ENCODE measurements at regions not wholly inside any gene's neighbourhood (a gene's known extent, or its start where the extent isn't known, plus 50 kb on each side); places are given as distances from the start of the nearest gene placed in this dataset.

DNA sequence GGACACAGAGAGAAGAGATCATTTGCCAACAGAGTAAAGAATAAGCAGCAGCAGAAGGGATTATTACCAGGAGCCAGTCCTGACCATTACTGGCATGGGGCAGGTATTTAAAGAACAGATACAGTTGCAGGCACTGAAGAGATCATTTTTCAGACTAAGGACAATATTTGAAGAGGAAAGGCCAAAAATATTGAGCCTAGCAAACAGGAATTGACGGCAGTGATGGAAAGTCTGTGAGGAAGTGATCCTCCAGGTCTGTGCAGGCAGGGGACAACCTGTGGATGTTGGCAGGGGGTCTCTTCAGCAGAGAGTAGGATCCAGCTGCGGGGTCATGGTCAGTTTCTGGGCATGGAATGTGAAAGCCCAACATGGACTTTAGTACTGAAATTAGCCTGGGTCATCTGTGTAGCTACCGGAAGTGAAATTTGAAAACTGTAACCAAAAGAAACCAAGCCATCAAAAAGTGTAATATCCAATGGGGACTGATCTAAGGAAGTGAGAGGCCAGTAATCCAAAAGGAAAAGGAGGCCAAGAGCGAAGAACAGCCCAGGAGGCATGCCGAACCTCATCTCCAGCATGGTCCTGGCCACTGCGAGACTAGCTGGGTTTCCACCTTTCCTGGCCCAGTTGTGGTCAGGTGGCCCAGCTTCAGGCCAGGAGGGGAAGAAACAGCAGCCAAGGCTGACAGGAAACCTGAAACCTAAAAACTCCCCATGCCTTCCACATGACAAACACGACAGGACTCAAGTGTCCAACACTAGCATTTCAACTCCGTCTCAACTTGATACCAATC, 115.1 kb upstream of the TNFAIP3 start:
- no peaks in the 10 kb centered on the region for H3K27me3 ChIP-seq
- H3K9me3 ChIP-seq, result no peaks in the 10 kb centered on the region
- no peak overlapping the region for H3K4me3 ChIP-seq
- H3K27ac ChIP-seq, result no peak overlapping the region
- H3K36me3 ChIP-seq, result no peaks in the 10 kb centered on the region
- TF ChIP-seq POLR2AphosphoS5 (IDR thresholded peaks at IDR 0.05; ENCODE audit: insufficient read depth in 1 of 2, low read depth in 1 of 2) (no peak), POLR2A (IDR thresholded peaks at IDR 0.05) (no peak)
- TF ChIP-seq, protein P1, sequence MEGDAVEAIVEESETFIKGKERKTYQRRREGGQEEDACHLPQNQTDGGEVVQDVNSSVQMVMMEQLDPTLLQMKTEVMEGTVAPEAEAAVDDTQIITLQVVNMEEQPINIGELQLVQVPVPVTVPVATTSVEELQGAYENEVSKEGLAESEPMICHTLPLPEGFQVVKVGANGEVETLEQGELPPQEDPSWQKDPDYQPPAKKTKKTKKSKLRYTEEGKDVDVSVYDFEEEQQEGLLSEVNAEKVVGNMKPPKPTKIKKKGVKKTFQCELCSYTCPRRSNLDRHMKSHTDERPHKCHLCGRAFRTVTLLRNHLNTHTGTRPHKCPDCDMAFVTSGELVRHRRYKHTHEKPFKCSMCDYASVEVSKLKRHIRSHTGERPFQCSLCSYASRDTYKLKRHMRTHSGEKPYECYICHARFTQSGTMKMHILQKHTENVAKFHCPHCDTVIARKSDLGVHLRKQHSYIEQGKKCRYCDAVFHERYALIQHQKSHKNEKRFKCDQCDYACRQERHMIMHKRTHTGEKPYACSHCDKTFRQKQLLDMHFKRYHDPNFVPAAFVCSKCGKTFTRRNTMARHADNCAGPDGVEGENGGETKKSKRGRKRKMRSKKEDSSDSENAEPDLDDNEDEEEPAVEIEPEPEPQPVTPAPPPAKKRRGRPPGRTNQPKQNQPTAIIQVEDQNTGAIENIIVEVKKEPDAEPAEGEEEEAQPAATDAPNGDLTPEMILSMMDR (IDR thresholded peaks at IDR 0.05), result no peak
- DNase-seq (ENCODE audit: extremely low spot score in 2 of 2), result no peak
- H3K4me1 ChIP-seq, result no peaks in the 10 kb centered on the region
- intact Hi-C loops (cut with DNase I), result no loop called here

DNA sequence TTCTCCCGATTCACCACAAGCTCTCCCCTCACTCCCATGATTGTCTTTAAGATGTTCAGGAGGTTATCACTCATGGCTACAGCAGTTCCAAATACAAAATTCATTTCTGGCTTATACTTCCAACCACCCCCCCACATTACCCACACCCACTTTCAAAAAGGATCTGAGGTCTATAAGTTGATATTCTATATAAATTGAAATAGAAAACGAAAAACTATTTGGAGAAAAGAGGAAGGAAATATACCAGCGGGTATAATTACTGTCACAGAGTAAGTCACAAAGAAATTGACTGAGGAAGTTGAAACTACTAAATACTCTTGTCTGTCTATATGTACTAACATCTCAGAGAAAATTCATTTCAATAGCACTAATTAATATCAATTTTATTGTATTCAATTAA, 112.7 kb upstream of the TNFAIP3 start:
- no peaks in the 10 kb centered on the region for H3K27me3 ChIP-seq
- H3K4me3 ChIP-seq, result no peak overlapping the region
- TF ChIP-seq POLR2A (IDR thresholded peaks at IDR 0.05) (no peak), POLR2AphosphoS5 (IDR thresholded peaks at IDR 0.05; ENCODE audit: insufficient read depth in 1 of 2, low read depth in 1 of 2) (no peak)
- TF ChIP-seq, protein P1 (IDR thresholded peaks at IDR 0.05), result no peak
- H3K27ac ChIP-seq, result no peak overlapping the region
- DNase-seq (ENCODE audit: extremely low spot score in 2 of 2), result no peak
- H3K9me3 ChIP-seq, result no peaks in the 10 kb centered on the region
- H3K4me1 ChIP-seq, result no peaks in the 10 kb centered on the region
- no peaks in the 10 kb centered on the region for H3K36me3 ChIP-seq
- intact Hi-C loops (cut with DNase I), result no loop called here

DNA sequence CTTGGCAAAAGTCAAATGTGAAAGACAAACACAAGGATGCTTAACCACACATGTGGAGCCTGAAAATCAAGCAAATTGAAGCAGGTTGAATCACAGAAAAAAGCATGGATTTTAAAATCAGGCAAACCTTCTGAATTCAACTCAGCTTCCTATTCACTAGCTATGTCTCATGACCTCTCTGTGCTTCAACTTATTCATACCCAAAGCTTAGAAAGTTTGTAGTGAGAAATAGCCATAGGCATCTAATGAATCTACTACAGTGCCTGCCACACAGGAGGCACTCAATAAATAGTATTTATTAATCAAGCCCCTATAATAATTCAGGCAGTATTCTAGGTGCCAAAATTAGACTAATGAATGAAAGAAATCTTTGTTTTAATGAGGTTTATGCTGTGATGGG, 112.2 kb upstream of the TNFAIP3 start:
- H3K9me3 ChIP-seq, result no peaks in the 10 kb centered on the region
- H3K27ac ChIP-seq, result no peak overlapping the region
- H3K4me1 ChIP-seq, result no peaks in the 10 kb centered on the region
- TF ChIP-seq POLR2A (IDR thresholded peaks at IDR 0.05), result no peak
- TF ChIP-seq POLR2AphosphoS5 (IDR thresholded peaks at IDR 0.05; ENCODE audit: insufficient read depth in 1 of 2, low read depth in 1 of 2), result no peak
- TF ChIP-seq, protein P1 (IDR thresholded peaks at IDR 0.05), result no peak
- H3K27me3 ChIP-seq, result no peaks in the 10 kb centered on the region
- intact Hi-C loops (cut with DNase I), result no loop called here
- H3K4me3 ChIP-seq, result no peak overlapping the region
- H3K36me3 ChIP-seq, result no peaks in the 10 kb centered on the region
- DNase-seq (ENCODE audit: extremely low spot score in 2 of 2), result no peak

DNA sequence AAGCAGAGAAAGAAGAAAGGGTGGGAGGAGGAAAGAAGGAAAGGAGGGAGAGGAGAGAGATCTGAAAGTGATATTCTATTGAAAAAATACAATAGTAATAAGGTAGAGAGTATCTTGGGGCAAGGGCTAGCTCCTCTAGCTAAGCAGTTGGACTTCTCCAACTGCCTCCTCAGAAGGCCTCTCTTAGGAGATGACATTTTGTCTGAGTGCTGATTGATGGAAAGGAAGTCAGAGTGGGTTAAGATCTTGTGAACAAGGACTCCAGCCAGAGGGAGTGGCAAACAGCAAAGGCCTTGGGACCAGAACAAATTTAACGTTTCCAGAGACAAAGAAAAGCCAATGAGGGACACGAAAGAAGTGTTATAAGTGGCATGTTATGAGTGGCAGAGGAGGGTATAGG, 111.8 kb upstream of the TNFAIP3 start:
- H3K4me1 ChIP-seq, result no peaks in the 10 kb centered on the region
- TF ChIP-seq, protein P1 (IDR thresholded peaks at IDR 0.05), result no peak
- TF ChIP-seq POLR2A (IDR thresholded peaks at IDR 0.05) (no peak), POLR2AphosphoS5 (IDR thresholded peaks at IDR 0.05; ENCODE audit: insufficient read depth in 1 of 2, low read depth in 1 of 2) (no peak)
- intact Hi-C loops (cut with DNase I), result no loop called here
- no peak overlapping the region for H3K27ac ChIP-seq
- H3K36me3 ChIP-seq, result no peaks in the 10 kb centered on the region
- no peaks in the 10 kb centered on the region for H3K27me3 ChIP-seq
- no peak for DNase-seq (ENCODE audit: extremely low spot score in 2 of 2)
- no peak overlapping the region for H3K4me3 ChIP-seq
- H3K9me3 ChIP-seq, result no peaks in the 10 kb centered on the region

DNA sequence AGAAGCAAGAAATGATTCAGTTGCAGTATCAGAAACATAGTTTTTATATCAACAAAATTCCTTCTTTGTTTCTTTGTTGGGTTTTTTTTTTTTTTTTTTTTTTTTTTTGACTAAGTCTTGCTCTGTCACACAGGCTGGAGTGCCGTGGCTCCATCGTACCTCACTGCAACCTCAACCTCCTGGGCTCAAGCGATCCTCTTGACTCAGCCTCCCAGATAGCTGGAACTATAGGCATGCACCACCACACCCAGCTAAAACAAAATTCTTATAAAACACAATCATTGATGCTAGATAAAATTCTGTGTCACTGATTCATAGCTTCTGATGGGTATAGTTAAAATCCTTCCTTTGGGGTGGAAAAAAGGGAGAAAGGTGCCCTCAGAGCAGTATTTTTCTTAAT, 110.3 kb upstream of the TNFAIP3 start:
- no peak for DNase-seq (ENCODE audit: extremely low spot score in 2 of 2)
- H3K4me1 ChIP-seq, result no peaks in the 10 kb centered on the region
- intact Hi-C loops (cut with DNase I), result no loop called here
- TF ChIP-seq POLR2A (IDR thresholded peaks at IDR 0.05) (no peak), POLR2AphosphoS5 (IDR thresholded peaks at IDR 0.05; ENCODE audit: insufficient read depth in 1 of 2, low read depth in 1 of 2) (no peak)
- TF ChIP-seq, protein P1 (IDR thresholded peaks at IDR 0.05), result no peak
- H3K4me3 ChIP-seq, result no peak overlapping the region
- H3K27me3 ChIP-seq, result no peaks in the 10 kb centered on the region
- H3K36me3 ChIP-seq, result no peaks in the 10 kb centered on the region
- no peaks in the 10 kb centered on the region for H3K9me3 ChIP-seq
- no peak overlapping the region for H3K27ac ChIP-seq

Data from vagina (tissue), 2 donors.